Endothelial cell of umbilical vein (primary cell): ENCODE measurements at regions not wholly inside any gene's neighbourhood (a gene's known extent, or its start where the extent isn't known, plus 50 kb on each side); places are given as distances from the start of the nearest gene placed in this dataset.

Experiments
- BruUV-seq: library from RNA; stranded (reverse); fragments of 400-500 nt; replicated peaks from 2 replicates; lab custom pipeline; 2021; lab: Mats Ljungman, UMichigan
- CTCF ChIA-PET: fragments of 300-600, 350-600 bp; sonication (Branson Sonifier 250); formaldehyde crosslinking; loops from one replicate; lab custom pipeline; 2021; ENCODE audit warnings: antibody characterized with exemption, inconsistent platforms; lab: Charles Lee
- POLR2A ChIA-PET: fragments of 300-600, 350-600 bp; sonication (Branson Sonifier 250); formaldehyde crosslinking; loops from one replicate; lab custom pipeline; 2021; ENCODE audit warnings: antibody characterized with exemption, inconsistent platforms; lab: Charles Lee
- DNase-seq: peaks from one replicate; pipeline ENCODE4 v3.0.0-alpha.2; 2011; ENCODE audit warnings: low read depth, low spot score
- FAIRE-seq: peaks from 2 replicates; lab custom pipeline; 2011; peaks lifted over from hg19 to GRCh38; lab: Jason Lieb, UNC
- H2AFZ ChIP-seq: 2 replicates; pipeline ENCODE4 v1.6.0; 2012; ENCODE audit warnings: low read depth, low read length, control low read depth, inconsistent platforms
- H3K27ac ChIP-seq: 2 replicates; pipeline ENCODE4 v1.5.1; 2011; ENCODE audit warnings: low read depth, mild to moderate bottlenecking, control low read depth, low read length, moderate library complexity; ENCODE audit not compliant: insufficient read depth
- H3K27me3 ChIP-seq, 2 experiments: 2 replicates each; pipeline versions ENCODE4 v1.6.0 to v1.6.1; 2011; ENCODE audit warnings: low read length in 2 of 2, mixed read lengths in 1 of 2; ENCODE audit not compliant: control insufficient read depth in 2 of 2, insufficient read depth in 2 of 2
- H3K36me3 ChIP-seq, 2 experiments: 2 replicates in 1 of 2; 3 replicates in 1 of 2; pipeline ENCODE4 v1.5.1; 2011; ENCODE audit warnings: low read length in 2 of 2, mild to moderate bottlenecking in 1 of 2, moderate library complexity in 1 of 2; ENCODE audit not compliant: control insufficient read depth in 2 of 2, insufficient read depth in 2 of 2; ENCODE audit errors: extremely low read depth in 1 of 2
- H3K4me1 ChIP-seq: 3 replicates; pipeline ENCODE4 v1.5.1; 2011; ENCODE audit warnings: mild to moderate bottlenecking, low read length; ENCODE audit not compliant: control insufficient read depth, insufficient read depth; ENCODE audit errors: extremely low read depth
- H3K4me2 ChIP-seq: 2 replicates; pipeline ENCODE4 v1.6.1; 2011; ENCODE audit warnings: low read length, control low read depth, mixed read lengths; ENCODE audit not compliant: insufficient read depth
- H3K4me3 ChIP-seq, 3 experiments: fragments of 200-600 bp in 1 of 3; sonication (generic), shearing (Covaris generic) in 1 of 3; replicated peaks in 1 of 3; 2 replicates each; pipeline ENCODE4 v1.5.1; 2011 to 2016; ENCODE audit warnings: control low read depth in 3 of 3, low read length in 3 of 3, mild to moderate bottlenecking in 2 of 3, inconsistent platforms in 1 of 3, low read depth in 1 of 3, moderate library complexity in 1 of 3; ENCODE audit not compliant: insufficient read depth in 1 of 3
- H3K79me2 ChIP-seq: 2 replicates; pipeline ENCODE4 v1.6.0; 2012; ENCODE audit warnings: low read length, inconsistent platforms; ENCODE audit not compliant: control insufficient read depth, insufficient read depth
- H3K9ac ChIP-seq: replicated peaks from 2 replicates; pipeline ENCODE3; 2011; ENCODE audit warnings: low read length, control low read depth; ENCODE audit not compliant: insufficient read depth; ENCODE audit errors: extremely low read depth
- H3K9me1 ChIP-seq: replicated peaks from 3 replicates; pipeline ENCODE4 v1.6.0; 2011; ENCODE audit warnings: mild to moderate bottlenecking, low read length; ENCODE audit not compliant: control insufficient read depth, insufficient read depth; ENCODE audit errors: extremely low read depth
- H3K9me3 ChIP-seq: replicated peaks from 2 replicates; pipeline ENCODE4 v1.5.1; 2012; ENCODE audit warnings: low read length, inconsistent platforms; ENCODE audit not compliant: control insufficient read depth, insufficient read depth
- H4K20me1 ChIP-seq: replicated peaks from 2 replicates; pipeline ENCODE3; 2011; ENCODE audit warnings: mild to moderate bottlenecking, low read length; ENCODE audit not compliant: control insufficient read depth, insufficient read depth; ENCODE audit errors: extremely low read depth
- EZH2 ChIP-seq: IDR thresholded peaks from 2 replicates; pipeline ENCODE4 v1.6.1; 2012; ENCODE audit warnings: borderline replicate concordance, low read depth, mild to moderate bottlenecking, moderate library complexity, low read length, inconsistent platforms; ENCODE audit not compliant: severe bottlenecking
- FOS ChIP-seq: IDR thresholded peaks from 2 replicates; pipeline ENCODE4 v1.6.1; 2011; ENCODE audit warnings: mild to moderate bottlenecking, low read length, moderate library complexity, borderline replicate concordance; ENCODE audit not compliant: insufficient read depth
- GATA2 ChIP-seq: IDR thresholded peaks from 2 replicates; pipeline ENCODE4 v1.7.0; 2011; ENCODE audit warnings: low read depth, mild to moderate bottlenecking, moderate library complexity, mixed read lengths, low read length; ENCODE audit not compliant: insufficient read length, insufficient read depth
- JUN ChIP-seq: IDR thresholded peaks from 2 replicates; pipeline ENCODE4 v1.6.1; 2011; ENCODE audit warnings: borderline replicate concordance, low read depth; ENCODE audit not compliant: insufficient read length, insufficient read depth
- MYC ChIP-seq: IDR thresholded peaks from one replicate; pipeline ENCODE4 v1.6.1; 2011; ENCODE audit warnings: mild to moderate bottlenecking, low read depth, low read length
- POLR2A ChIP-seq: IDR thresholded peaks from 2 replicates; pipeline ENCODE4 v1.6.1; 2012; ENCODE audit warnings: low read depth, mild to moderate bottlenecking, control low read depth, low read length
- POLR2AphosphoS5 ChIP-seq: IDR thresholded peaks from 2 replicates; pipeline ENCODE4 v1.6.1; 2012; ENCODE audit warnings: low read depth, mild to moderate bottlenecking, control low read depth, low read length, moderate library complexity; ENCODE audit not compliant: insufficient read depth
- dilution Hi-C: fragments of 300-500 bp; cut with MboI; formaldehyde crosslinking; loops from one replicate; pipeline ENCODE4 v1.15.0; 2019; ENCODE audit warnings: low sequenced_read_pairs; ENCODE audit not compliant: extremely low pct_ligation_motif_present
- intact Hi-C: fragments of 100-400 bp; cut with micrococcal nuclease; formaldehyde crosslinking; loops from one replicate; pipeline ENCODE4 v1.10.0; 2022
- TF ChIP-seq, protein P1 (sequence below), 2 donors: IDR thresholded peaks; 1 replicate in 1 of 2; 2 replicates in 1 of 2; pipeline ENCODE4 v1.5.1; 2011; ENCODE audit warnings: low read length in 2 of 2, mild to moderate bottlenecking in 2 of 2, moderate library complexity in 2 of 2, control low read depth in 1 of 2, inconsistent platforms in 1 of 2, low read depth in 1 of 2; ENCODE audit not compliant: insufficient read depth in 1 of 2; ENCODE audit errors: extremely low read depth in 1 of 2
- TF ChIP-seq, protein P2 (sequence below): IDR thresholded peaks from 2 replicates; pipeline ENCODE4 v1.6.1; 2011; ENCODE audit not compliant: insufficient read depth, insufficient read length

DNA sequence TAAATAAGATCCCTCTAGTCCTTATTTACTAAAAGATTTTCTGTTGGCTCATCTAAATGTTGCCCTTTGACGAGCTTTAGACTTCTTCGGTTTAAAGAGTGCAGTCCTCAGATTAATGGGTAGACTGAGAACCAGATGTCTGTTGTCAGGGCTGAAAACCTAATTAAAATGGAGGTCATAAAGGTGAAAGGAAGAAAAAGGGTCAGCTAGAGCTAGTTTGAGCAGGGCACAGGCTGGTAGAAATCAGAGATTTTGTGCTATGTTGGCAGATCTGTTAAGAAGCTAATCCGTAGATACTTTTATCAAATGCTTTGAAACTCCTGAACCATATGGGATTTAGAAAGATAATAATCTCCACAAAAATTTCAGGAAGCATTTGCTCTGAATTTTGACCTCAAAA is 959.0 kb downstream of the PLA2G4A start:
- no peak for FAIRE-seq
- no peak overlapping the region for H3K9ac ChIP-seq
- no peak overlapping the region for H3K4me2 ChIP-seq
- ChIA-PET POLR2A (no interaction called here), CTCF (interaction anchor here (1.4 kb wide), 1 partner anchor 9 kb away, joined by 5 read pairs; no protein-coding TSS in a partner anchor)
- no peak for TF ChIP-seq POLR2A
- TF ChIP-seq, protein P1, sequence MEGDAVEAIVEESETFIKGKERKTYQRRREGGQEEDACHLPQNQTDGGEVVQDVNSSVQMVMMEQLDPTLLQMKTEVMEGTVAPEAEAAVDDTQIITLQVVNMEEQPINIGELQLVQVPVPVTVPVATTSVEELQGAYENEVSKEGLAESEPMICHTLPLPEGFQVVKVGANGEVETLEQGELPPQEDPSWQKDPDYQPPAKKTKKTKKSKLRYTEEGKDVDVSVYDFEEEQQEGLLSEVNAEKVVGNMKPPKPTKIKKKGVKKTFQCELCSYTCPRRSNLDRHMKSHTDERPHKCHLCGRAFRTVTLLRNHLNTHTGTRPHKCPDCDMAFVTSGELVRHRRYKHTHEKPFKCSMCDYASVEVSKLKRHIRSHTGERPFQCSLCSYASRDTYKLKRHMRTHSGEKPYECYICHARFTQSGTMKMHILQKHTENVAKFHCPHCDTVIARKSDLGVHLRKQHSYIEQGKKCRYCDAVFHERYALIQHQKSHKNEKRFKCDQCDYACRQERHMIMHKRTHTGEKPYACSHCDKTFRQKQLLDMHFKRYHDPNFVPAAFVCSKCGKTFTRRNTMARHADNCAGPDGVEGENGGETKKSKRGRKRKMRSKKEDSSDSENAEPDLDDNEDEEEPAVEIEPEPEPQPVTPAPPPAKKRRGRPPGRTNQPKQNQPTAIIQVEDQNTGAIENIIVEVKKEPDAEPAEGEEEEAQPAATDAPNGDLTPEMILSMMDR (IDR thresholded peaks at IDR 0.05; ENCODE audit: extremely low read depth in 1 of 2, insufficient read depth in 1 of 2, low read depth in 1 of 2, low read length in 2 of 2), result no peak
- no peak for TF ChIP-seq POLR2AphosphoS5
- TF ChIP-seq EZH2, result no peak
- TF ChIP-seq GATA2, result no peak
- TF ChIP-seq, protein P2, sequence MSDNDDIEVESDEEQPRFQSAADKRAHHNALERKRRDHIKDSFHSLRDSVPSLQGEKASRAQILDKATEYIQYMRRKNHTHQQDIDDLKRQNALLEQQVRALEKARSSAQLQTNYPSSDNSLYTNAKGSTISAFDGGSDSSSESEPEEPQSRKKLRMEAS, result no peak
- no peak for TF ChIP-seq JUN
- TF ChIP-seq MYC, result no peak
- no peak for TF ChIP-seq FOS
- intact Hi-C loops, result no loop called here
- H3K27me3 ChIP-seq, result no peaks in the 10 kb centered on the region
- H3K4me3 ChIP-seq, result no peak overlapping the region
- no peaks in the 10 kb centered on the region for H4K20me1 ChIP-seq
- dilution Hi-C loops, result no loop called here
- H3K4me1 ChIP-seq, result no peaks in the 10 kb centered on the region
- DNase-seq, result no peak
- no peaks in the 10 kb centered on the region for H3K36me3 ChIP-seq
- no TSS peak for BruUV-seq
- no peak overlapping the region for H2AFZ ChIP-seq
- no peaks in the 10 kb centered on the region for H3K9me3 ChIP-seq
- no peak overlapping the region for H3K27ac ChIP-seq
- H3K79me2 ChIP-seq, result no peaks in the 10 kb centered on the region
- no peaks in the 10 kb centered on the region for H3K9me1 ChIP-seq
